ENCODE measurements at regions not wholly inside any gene's neighbourhood (a gene's known extent, or its start where the extent isn't known, plus 50 kb on each side); places are given as distances from the start of the nearest gene placed in this dataset.
A peak's percentile ranks its signal among the peaks of the same experiment; 100 is the strongest.

DNA sequence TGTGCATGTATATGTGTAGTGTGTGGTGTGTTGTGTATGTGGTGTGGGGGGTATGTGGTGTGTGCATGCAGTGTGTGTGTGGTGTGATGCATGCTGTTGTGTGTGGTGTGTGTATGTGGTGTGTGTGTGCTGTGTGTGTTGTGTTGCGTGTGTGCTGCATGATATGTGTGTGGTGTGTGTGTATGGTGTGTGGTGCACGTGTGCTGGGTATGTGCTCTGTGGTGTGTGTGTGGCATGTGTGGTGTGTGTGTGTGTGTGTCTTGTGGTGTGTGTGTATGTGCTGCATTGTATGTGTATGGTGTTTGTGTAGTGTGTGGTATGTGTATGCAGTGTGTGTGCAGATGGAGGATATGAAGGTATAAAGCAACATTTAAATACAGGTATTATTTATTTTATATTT, 50.5 kb upstream of the CKS2 start:
- no CpG with 5 or more reads among the region's 2 CpGs for WGBS (ENCODE audit: extremely low coverage, insufficient read length, low lambda C conversion rate)
- DNase-seq, result no peak
- no peak overlapping the region for H3K27ac ChIP-seq (ENCODE audit: insufficient read length, low read depth, low read length)
- Mint-ChIP-seq H3K27ac (no peak overlapping the region), H3K36me3 (ENCODE audit: insufficient read depth in 1 of 3, low read depth in 3 of 3) (peaks cover 0 to 2% (median 0%) of the 10 kb centered on the region in 3 experiments; a peak in 1 of 7 replicates), H3K27me3 (ENCODE audit: low read depth) (no peaks in the 10 kb centered on the region), H3K4me3 (no peak overlapping the region), H3K4me1 (no peaks in the 10 kb centered on the region), H3K9me3 (peaks cover 2 to 3% of the 10 kb centered on the region in 2 experiments; a peak in 3 of 5 replicates)
- no peak overlapping the region for H3K14ac ChIP-seq (ENCODE audit: insufficient read depth, low read length)
- no peak overlapping the region for H3T11ph ChIP-seq (ENCODE audit: low read length)
- H2AFZ ChIP-seq (ENCODE audit: low read length), result no peak overlapping the region
- no peak overlapping the region for H3K23ac ChIP-seq (ENCODE audit: insufficient read length, low read depth, low read length)
- TF ChIP-seq, protein P1, sequence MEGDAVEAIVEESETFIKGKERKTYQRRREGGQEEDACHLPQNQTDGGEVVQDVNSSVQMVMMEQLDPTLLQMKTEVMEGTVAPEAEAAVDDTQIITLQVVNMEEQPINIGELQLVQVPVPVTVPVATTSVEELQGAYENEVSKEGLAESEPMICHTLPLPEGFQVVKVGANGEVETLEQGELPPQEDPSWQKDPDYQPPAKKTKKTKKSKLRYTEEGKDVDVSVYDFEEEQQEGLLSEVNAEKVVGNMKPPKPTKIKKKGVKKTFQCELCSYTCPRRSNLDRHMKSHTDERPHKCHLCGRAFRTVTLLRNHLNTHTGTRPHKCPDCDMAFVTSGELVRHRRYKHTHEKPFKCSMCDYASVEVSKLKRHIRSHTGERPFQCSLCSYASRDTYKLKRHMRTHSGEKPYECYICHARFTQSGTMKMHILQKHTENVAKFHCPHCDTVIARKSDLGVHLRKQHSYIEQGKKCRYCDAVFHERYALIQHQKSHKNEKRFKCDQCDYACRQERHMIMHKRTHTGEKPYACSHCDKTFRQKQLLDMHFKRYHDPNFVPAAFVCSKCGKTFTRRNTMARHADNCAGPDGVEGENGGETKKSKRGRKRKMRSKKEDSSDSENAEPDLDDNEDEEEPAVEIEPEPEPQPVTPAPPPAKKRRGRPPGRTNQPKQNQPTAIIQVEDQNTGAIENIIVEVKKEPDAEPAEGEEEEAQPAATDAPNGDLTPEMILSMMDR (conservative IDR thresholded peaks at IDR 0.05), result no peak
- H3K4me2 ChIP-seq (ENCODE audit: insufficient read depth, insufficient read length, low read length), result no peak overlapping the region
- no peak overlapping the region for H2BK12ac ChIP-seq (ENCODE audit: insufficient read length, low read depth, low read length)
- no peak overlapping the region for H3K4ac ChIP-seq (ENCODE audit: low read depth, low read length)
- no peaks in the 10 kb centered on the region for H3K79me2 ChIP-seq (ENCODE audit: insufficient read depth, low read length)
- no peaks in the 10 kb centered on the region for H3K23me2 ChIP-seq (ENCODE audit: insufficient read length, low read depth, low read length, poor library complexity, severe bottlenecking)
- no peak overlapping the region for H4K8ac ChIP-seq (replicated peaks; ENCODE audit: insufficient read length, low read depth, low read length)
- no peak overlapping the region for H3K56ac ChIP-seq (ENCODE audit: insufficient read length, low read depth, low read length)
- H3K9me3 ChIP-seq (ENCODE audit: control insufficient read depth, low read depth, low read length), result no peaks in the 10 kb centered on the region
- no peak overlapping the region for H2BK20ac ChIP-seq (ENCODE audit: low read depth, low read length, poor library complexity, severe bottlenecking)
- no peak overlapping the region for H2BK15ac ChIP-seq (ENCODE audit: low read depth, low read length)
- peak overlapping the region; percentile 1 for H3K18ac ChIP-seq (ENCODE audit: insufficient read length, low read depth, low read length)
- H2AK5ac ChIP-seq (ENCODE audit: insufficient read length, low read length), result no peak overlapping the region
- no peaks in the 10 kb centered on the region for H3K79me1 ChIP-seq (ENCODE audit: insufficient read depth, low read depth, low read length, poor library complexity, severe bottlenecking)
- H4K91ac ChIP-seq (ENCODE audit: insufficient read length, low read depth, low read length), result no peak overlapping the region
- H2BK120ac ChIP-seq (ENCODE audit: low read depth, low read length, poor library complexity, severe bottlenecking), result no peak overlapping the region
- H3K27me3 ChIP-seq (ENCODE audit: insufficient read depth, low read length), result no peaks in the 10 kb centered on the region
- no peaks in the 10 kb centered on the region for H3K4me1 ChIP-seq (ENCODE audit: insufficient read depth, low read length)
- no peaks in the 10 kb centered on the region for H4K20me1 ChIP-seq (ENCODE audit: control insufficient read depth, insufficient read depth, insufficient read length)
- H4K5ac ChIP-seq (ENCODE audit: insufficient read length, low read depth, low read length), result peak overlapping the region; percentile 1
- H2BK5ac ChIP-seq (ENCODE audit: insufficient read length, low read length), result no peak overlapping the region
- no peak overlapping the region for H3K9ac ChIP-seq (ENCODE audit: extremely low read depth, insufficient read length, low read length)
